HUES6 (cell line): ENCODE measurements at regions not wholly inside any gene's neighbourhood (a gene's known extent, or its start where the extent isn't known, plus 50 kb on each side); places are given as distances from the start of the nearest gene placed in this dataset.

Experiments
- H3K27ac ChIP-seq: 2 replicates; pipeline ENCODE4 v1.7.0; 2013; ENCODE audit warnings: low read depth, mild to moderate bottlenecking, low read length, inconsistent platforms
- H3K27me3 ChIP-seq: 2 replicates; pipeline ENCODE4 v1.6.1; 2013; ENCODE audit warnings: low read length; ENCODE audit not compliant: control insufficient read depth, insufficient read depth
- H3K36me3 ChIP-seq: 2 replicates; pipeline ENCODE4 v1.6.1; 2013; ENCODE audit warnings: low read length; ENCODE audit not compliant: control insufficient read depth, insufficient read depth
- H3K4me1 ChIP-seq: 2 replicates; pipeline ENCODE4 v1.6.1; 2013; ENCODE audit warnings: low read length; ENCODE audit not compliant: control insufficient read depth, insufficient read depth
- H3K4me3 ChIP-seq: 2 replicates; pipeline ENCODE4 v1.5.1; 2013; ENCODE audit warnings: low read depth, low read length
- H3K9ac ChIP-seq: one replicate; pipeline ENCODE4 v1.6.1; 2013; ENCODE audit warnings: mild to moderate bottlenecking, low read length
- H3K9me3 ChIP-seq: 2 replicates; pipeline ENCODE4 v1.6.1; 2013; ENCODE audit warnings: low read depth, low read length; ENCODE audit not compliant: control insufficient read depth, insufficient read depth

GRCh38 chr7:21218155-21218554 is 209.7 kb upstream of the SP4 start:
- Histone ChIP-seq H3K4me1 (no peaks in the 10 kb centered on the region), H3K36me3 (no peaks in the 10 kb centered on the region), H3K27ac (no peak overlapping the region), H3K4me3 (no peak overlapping the region), H3K27me3 (no peaks in the 10 kb centered on the region), H3K9ac (no peak overlapping the region), H3K9me3 (no peaks in the 10 kb centered on the region)

DNA sequence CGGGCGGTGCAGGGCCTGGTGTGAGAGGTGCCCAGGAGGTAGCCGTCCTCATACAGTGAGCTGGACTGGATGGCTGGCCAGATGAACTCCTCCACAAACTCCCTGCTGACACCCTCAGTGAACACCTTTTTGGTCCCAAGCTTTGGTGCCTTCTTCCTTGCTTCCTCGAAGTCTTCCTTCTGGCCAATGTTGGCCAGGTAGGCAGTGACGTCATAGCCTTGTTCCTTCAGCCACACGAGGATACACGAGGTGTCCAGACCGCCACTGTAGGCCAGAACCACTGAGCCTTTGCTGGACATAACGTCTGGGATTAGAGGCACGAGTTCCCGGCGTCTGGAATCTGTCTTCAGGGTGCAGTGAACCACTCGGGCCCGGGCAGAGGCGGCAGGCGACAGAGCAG is 206.8 kb upstream of the SP4 start:
- H3K4me1 ChIP-seq = no peaks in the 10 kb centered on the region
- H3K27ac ChIP-seq = no peak overlapping the region
- H3K27me3 ChIP-seq = no peaks in the 10 kb centered on the region
- no peaks in the 10 kb centered on the region for H3K36me3 ChIP-seq
- H3K9ac ChIP-seq = no peak overlapping the region
- no peak overlapping the region for H3K4me3 ChIP-seq
- H3K9me3 ChIP-seq = no peaks in the 10 kb centered on the region

DNA sequence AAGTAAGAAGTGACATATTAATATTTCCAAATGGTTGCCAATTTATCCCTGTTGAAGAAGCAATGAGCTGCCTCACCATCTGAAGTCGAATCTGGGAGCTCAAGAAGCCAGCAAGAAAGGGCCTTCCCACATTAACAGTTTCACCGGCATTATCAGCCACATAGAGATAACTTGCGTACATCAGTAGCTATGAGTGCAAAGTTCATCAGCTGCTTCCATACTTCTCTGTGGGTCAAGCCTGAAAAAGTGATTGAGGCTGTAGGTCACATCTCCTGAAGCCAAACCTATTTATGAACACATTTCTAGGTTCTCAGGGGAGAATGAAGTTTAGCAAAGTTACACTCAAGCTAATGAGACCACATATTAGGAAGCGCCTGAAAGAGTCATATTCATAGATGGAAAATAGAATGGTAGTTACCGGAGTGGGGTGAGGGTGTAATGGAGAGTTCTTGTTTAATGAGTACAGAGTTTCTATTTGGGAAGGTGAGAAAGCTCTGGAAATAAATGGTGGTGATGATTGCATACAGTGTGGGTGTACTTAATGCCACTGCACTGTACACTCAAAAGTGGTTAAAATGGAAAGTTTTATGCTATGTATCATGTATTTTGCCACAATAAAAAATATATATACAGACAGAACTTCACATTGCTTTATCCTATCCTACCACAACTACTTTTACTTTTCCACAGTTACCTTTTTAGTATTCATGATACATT is 189.3 kb upstream of the SP4 start:
- no peak overlapping the region for H3K4me3 ChIP-seq
- no peaks in the 10 kb centered on the region for H3K36me3 ChIP-seq
- no peaks in the 10 kb centered on the region for H3K9me3 ChIP-seq
- H3K4me1 ChIP-seq = peaks cover 8% of the 10 kb centered on the region; the same call in 1 of the 2 replicates
- no peak overlapping the region for H3K27ac ChIP-seq
- no peaks in the 10 kb centered on the region for H3K27me3 ChIP-seq
- H3K9ac ChIP-seq = no peak overlapping the region

- H3K4me1 ChIP-seq = peaks cover 9% of the 10 kb centered on the region; the same call in 1 of the 2 replicates
- H3K36me3 ChIP-seq = no peaks in the 10 kb centered on the region
- H3K4me3 ChIP-seq = no peak overlapping the region
- H3K27ac ChIP-seq = no peak overlapping the region
- no peaks in the 10 kb centered on the region for H3K27me3 ChIP-seq
- H3K9me3 ChIP-seq = no peaks in the 10 kb centered on the region
- no peak overlapping the region for H3K9ac ChIP-seq
Measured at GRCh38 chr7:21243265-21243664, 184.6 kb upstream of the SP4 start.

- H3K4me3 ChIP-seq = no peak overlapping the region
- no peak overlapping the region for H3K9ac ChIP-seq
- H3K27ac ChIP-seq = no peak overlapping the region
- H3K36me3 ChIP-seq = no peaks in the 10 kb centered on the region
- peaks cover 38% of the 10 kb centered on the region for H3K4me1 ChIP-seq
- H3K27me3 ChIP-seq = no peaks in the 10 kb centered on the region
- H3K9me3 ChIP-seq = no peaks in the 10 kb centered on the region
Measured at GRCh38 chr7:21251151-21251800, 176.6 kb upstream of the SP4 start.

DNA sequence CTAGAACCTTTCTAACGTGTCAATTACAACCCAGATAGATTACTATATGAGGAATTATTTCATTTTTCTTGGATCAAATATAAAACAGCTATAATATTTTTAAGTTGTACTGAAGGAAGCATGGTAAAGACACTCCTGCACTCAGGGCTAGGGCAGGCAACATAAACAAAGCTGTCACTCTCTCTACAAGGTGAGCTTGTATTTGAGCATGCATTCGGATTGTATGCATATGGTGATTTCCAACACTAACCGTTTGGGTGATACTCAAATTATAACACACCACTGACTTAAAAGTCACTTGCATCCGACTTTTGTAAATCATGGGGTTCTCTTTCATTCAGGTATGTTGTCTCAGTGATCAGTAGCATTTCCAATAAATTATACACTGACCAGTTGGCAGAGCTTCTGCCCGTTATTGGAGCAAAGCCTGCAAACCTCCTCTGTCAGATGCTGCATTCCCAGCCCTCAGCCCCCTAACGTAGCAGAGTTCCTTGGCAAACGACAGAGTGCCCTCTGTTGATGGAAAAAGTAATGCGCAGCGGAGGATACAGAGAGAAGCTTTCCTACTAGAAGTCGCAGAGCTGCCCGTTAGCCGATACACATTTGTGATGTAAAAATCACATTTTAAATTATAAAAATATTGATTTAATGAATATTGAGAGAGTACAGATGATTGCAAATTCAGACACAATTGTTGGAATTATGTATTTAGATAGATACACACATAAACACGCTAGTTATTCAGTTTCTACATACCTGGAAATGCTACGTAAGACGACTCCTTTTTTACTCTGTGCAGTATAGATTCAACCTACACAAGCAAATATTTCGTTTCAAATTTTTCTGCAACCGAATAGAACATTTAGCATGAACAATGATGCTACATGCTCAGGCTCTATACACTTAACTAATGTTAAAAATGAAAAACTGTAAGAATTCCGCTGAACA is 173.9 kb upstream of the SP4 start:
- Histone ChIP-seq H3K4me1 (peaks cover 38% of the 10 kb centered on the region), H3K27me3 (no peaks in the 10 kb centered on the region), H3K4me3 (peak overlapping the region; percentile 46), H3K27ac (no peak overlapping the region), H3K9me3 (no peaks in the 10 kb centered on the region), H3K36me3 (no peaks in the 10 kb centered on the region), H3K9ac (no peak overlapping the region)

DNA sequence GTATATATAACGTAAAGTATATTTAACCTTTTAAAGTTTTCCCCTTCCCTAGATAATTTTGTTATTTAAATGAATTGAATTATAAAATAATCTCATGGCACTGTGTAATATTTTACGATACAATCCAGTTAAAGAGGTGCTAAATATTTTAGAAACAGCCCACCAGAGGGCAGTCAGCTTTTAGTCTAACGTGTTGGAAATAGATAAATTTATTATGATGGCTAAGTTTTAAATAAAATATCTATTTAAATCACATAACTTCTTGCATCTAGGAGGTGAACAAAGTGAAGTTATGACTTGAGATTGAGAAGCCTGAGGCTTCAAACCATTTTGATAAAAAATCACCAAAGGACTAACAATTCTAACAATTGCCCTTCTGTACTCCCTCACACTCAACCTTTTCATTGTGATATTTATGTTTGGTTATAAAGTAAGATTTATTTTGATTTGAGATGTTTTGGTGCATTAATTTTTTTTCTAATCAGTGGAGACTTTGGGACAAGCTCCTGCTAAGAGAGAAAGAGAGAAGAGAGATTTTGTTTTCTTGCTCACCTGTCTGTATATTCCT is 171.5 kb upstream of the SP4 start:
- Histone ChIP-seq H3K27ac (no peak overlapping the region), H3K4me1 (peaks cover 35% of the 10 kb centered on the region), H3K9ac (no peak overlapping the region), H3K4me3 (no peak overlapping the region), H3K36me3 (no peaks in the 10 kb centered on the region), H3K27me3 (no peaks in the 10 kb centered on the region), H3K9me3 (no peaks in the 10 kb centered on the region)

DNA sequence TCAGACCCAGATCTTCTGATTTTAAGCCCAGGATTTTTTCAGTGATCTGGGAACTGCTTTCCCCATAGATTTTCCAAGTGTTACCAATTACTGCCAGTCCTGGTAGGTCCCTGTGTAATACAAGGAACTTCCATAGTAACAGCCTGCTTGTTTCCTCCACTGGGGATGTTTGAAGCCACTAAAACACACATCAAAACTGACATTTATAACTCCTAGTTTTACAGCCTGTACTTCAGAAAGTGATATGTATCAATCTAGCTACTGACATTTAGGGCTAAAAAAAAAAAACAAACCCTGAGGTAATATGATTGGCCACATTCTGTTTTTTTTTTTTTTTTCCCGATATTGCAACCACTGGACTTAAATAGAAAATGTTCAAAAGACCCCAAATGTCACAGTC is 166.9 kb upstream of the SP4 start:
- Histone ChIP-seq H3K9me3 (no peaks in the 10 kb centered on the region), H3K27ac (no peak overlapping the region), H3K27me3 (no peaks in the 10 kb centered on the region), H3K36me3 (no peaks in the 10 kb centered on the region), H3K4me3 (no peak overlapping the region), H3K4me1 (peaks cover 23% of the 10 kb centered on the region), H3K9ac (no peak overlapping the region)

DNA sequence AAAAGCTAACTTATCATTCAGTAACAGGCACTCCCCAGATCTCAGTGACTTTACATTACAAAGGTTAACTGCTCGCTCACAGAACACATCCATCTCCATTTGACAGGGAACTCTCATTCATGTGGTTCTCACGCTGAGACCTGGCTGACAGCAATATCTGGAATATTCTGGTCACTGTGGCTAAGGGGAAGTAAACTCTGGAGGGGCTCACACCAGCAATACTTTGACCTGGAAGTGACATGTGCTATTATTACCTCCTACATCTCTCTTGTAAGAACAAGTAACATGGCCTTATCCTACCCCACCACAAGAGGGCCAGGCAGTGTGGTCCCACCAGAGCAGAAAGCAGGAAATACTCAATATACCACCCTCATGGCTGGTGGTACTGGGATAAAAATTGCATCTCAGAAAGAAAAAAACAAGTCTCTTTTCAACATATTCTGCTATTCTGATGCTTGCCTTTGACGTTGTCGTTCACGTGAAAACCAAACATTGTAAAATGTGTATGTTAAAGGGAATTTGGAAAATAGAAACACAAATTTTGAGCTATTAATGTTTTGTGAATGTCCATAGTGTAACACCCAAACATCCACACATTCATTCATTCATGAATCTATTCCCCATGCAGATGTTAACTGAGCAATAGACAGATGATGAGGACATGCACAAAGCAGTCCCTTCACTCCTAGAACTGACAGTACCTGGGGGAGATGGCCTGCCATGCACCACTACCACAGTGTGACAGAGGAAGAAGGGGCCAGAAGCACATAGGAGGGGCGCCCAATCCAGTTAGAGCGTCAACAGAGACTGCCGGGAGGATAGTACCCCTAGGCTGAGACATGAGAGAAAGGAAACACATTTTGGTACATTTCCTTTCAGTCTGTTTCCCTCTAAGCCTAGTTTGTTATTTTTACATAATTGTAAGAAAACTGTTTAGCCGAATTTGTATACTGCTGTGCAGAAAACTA is 166.0 kb upstream of the SP4 start:
- H3K4me3 ChIP-seq = no peak overlapping the region
- no peak overlapping the region for H3K27ac ChIP-seq
- peaks cover 23% of the 10 kb centered on the region for H3K4me1 ChIP-seq
- H3K9ac ChIP-seq = no peak overlapping the region
- no peaks in the 10 kb centered on the region for H3K27me3 ChIP-seq
- no peaks in the 10 kb centered on the region for H3K9me3 ChIP-seq
- H3K36me3 ChIP-seq = no peaks in the 10 kb centered on the region

DNA sequence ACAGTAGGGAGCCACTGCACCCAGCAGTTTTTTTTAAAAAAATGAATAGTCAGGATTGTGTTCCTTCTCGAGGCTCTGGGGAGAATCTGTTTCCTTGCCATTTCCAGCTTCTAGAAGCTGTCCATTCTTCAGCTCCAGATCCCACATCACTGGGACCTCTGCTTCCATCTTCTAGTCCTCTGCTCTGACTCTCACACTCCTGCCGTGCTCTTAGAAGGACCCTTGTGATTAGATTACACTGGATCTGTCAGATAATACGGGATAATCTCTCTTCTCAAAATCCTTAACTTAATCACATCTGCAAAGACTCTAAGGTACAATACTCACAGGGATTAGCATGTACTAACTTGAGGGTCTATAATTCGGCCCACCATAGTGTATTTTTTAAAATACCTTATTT is 158.9 kb upstream of the SP4 start:
- H3K9ac ChIP-seq = no peak overlapping the region
- H3K27ac ChIP-seq = no peak overlapping the region
- H3K27me3 ChIP-seq = no peaks in the 10 kb centered on the region
- H3K9me3 ChIP-seq = no peaks in the 10 kb centered on the region
- no peak overlapping the region for H3K4me3 ChIP-seq
- H3K36me3 ChIP-seq = no peaks in the 10 kb centered on the region
- H3K4me1 ChIP-seq = no peaks in the 10 kb centered on the region
